IMR-90 (cell line): ENCODE measurements at regions not wholly inside any gene's neighbourhood (a gene's known extent, or its start where the extent isn't known, plus 50 kb on each side); places are given as distances from the start of the nearest gene placed in this dataset.

Experiments used
- ATAC-seq: fragments of 200-7000 bp; cut with Tn5 transposase; 2 replicates; pipeline ENCODE4 v1.9.1; 2020; ENCODE audit warnings: low read depth, mild to moderate bottlenecking, moderate library complexity
- BruUV-seq: library from RNA; stranded (reverse); fragments of 400-500 nt; replicated peaks from 2 replicates; lab custom pipeline; 2021; lab: Mats Ljungman, UMichigan
- CTCF ChIA-PET: fragments of 300-600 bp; formaldehyde crosslinking; extraction: SDS; loops from one replicate; lab custom pipeline; 2021; ENCODE audit warnings: antibody characterized with exemption; lab: Yijun Ruan, JAX
- POLR2A ChIA-PET: fragments of 300-600 bp; sonication (Branson Sonifier 250); formaldehyde crosslinking; loops from one replicate; lab custom pipeline; 2022; ENCODE audit warnings: antibody characterized with exemption; ENCODE audit not compliant: unreplicated experiment; lab: Charles Lee
- DNase-seq: peaks from one replicate; pipeline ENCODE4 v3.0.0; 2013
- H2AFZ ChIP-seq: replicated peaks from 2 replicates; pipeline ENCODE3; 2013; ENCODE audit warnings: low read length, mild to moderate bottlenecking; ENCODE audit not compliant: poor library complexity
- H2AK5ac ChIP-seq: 2 replicates; pipeline ENCODE4 v1.6.1; 2013; ENCODE audit warnings: low read depth, low read length, inconsistent platforms
- H2AK9ac ChIP-seq: replicated peaks from 2 replicates; pipeline ENCODE3; 2013; ENCODE audit warnings: mild to moderate bottlenecking, low read depth, low read length, moderate library complexity; ENCODE audit not compliant: poor library complexity
- H2BK120ac ChIP-seq: 2 replicates; pipeline ENCODE4 v1.6.1; 2013; ENCODE audit warnings: low read depth, low read length, inconsistent platforms
- H2BK15ac ChIP-seq: 3 replicates; pipeline ENCODE4 v1.6.1; 2013; ENCODE audit warnings: low read depth, low read length, inconsistent platforms
- H2BK20ac ChIP-seq: 2 replicates; pipeline ENCODE4 v1.6.1; 2013; ENCODE audit warnings: low read depth, mild to moderate bottlenecking, inconsistent platforms, low read length, moderate library complexity
- H2BK5ac ChIP-seq: 2 replicates; pipeline ENCODE4 v1.6.1; 2013; ENCODE audit warnings: mild to moderate bottlenecking, low read depth, low read length, inconsistent platforms; ENCODE audit not compliant: poor library complexity, severe bottlenecking
- H3K14ac ChIP-seq: replicated peaks from 2 replicates; pipeline ENCODE4 v1.6.1; 2013; ENCODE audit warnings: low read depth, low read length, inconsistent platforms
- H3K18ac ChIP-seq: 2 replicates; pipeline ENCODE4 v1.6.1; 2013; ENCODE audit warnings: low read depth, low read length, control low read depth
- H3K23ac ChIP-seq: 2 replicates; pipeline ENCODE4 v1.6.1; 2013; ENCODE audit warnings: low read depth, low read length, inconsistent platforms
- H3K27ac ChIP-seq: 2 replicates; pipeline ENCODE4 v1.5.1; 2013; ENCODE audit warnings: mild to moderate bottlenecking, control low read depth, low read length; ENCODE audit not compliant: insufficient read depth
- H3K27me3 ChIP-seq: 2 replicates; pipeline ENCODE4 v1.6.1; 2013; ENCODE audit warnings: low read length; ENCODE audit not compliant: control insufficient read depth, insufficient read depth
- H3K36me3 ChIP-seq: 2 replicates; pipeline ENCODE4 v1.6.1; 2013; ENCODE audit warnings: low read length, mixed read lengths; ENCODE audit not compliant: control insufficient read depth, insufficient read depth
- H3K4ac ChIP-seq: 2 replicates; pipeline ENCODE4 v1.6.1; 2013; ENCODE audit warnings: low read depth, low read length, inconsistent platforms
- H3K4me1 ChIP-seq: 2 replicates; pipeline ENCODE4 v1.6.1; 2013; ENCODE audit warnings: low read length, mixed read lengths; ENCODE audit not compliant: control insufficient read depth, insufficient read depth
- H3K4me2 ChIP-seq: 2 replicates; pipeline ENCODE4 v1.6.1; 2013; ENCODE audit warnings: low read depth, mild to moderate bottlenecking, control low read depth, low read length, moderate library complexity
- H3K4me3 ChIP-seq: 2 replicates; pipeline ENCODE4 v1.5.1; 2013; ENCODE audit warnings: low read depth, mild to moderate bottlenecking, control low read depth, low read length, moderate library complexity; ENCODE audit not compliant: insufficient read depth
- H3K56ac ChIP-seq: 2 replicates; pipeline ENCODE4 v1.6.1; 2013; ENCODE audit warnings: low read length, inconsistent platforms; ENCODE audit not compliant: insufficient read depth; ENCODE audit errors: extremely low read depth
- H3K79me1 ChIP-seq, 2 experiments: 2 replicates each; pipeline ENCODE4 v1.6.1; 2013; ENCODE audit warnings: low read length in 2 of 2, inconsistent platforms in 1 of 2, low read depth in 1 of 2
- H3K9ac ChIP-seq: 2 replicates; pipeline ENCODE4 v1.6.1; 2013; ENCODE audit warnings: low read depth, low read length, control low read depth
- H3K9me1 ChIP-seq: 2 replicates; pipeline ENCODE4 v1.6.1; 2013; ENCODE audit warnings: low read length, inconsistent platforms; ENCODE audit not compliant: insufficient read depth
- H3K9me3 ChIP-seq: 2 replicates; pipeline ENCODE4 v1.6.1; 2013; ENCODE audit warnings: low read length; ENCODE audit not compliant: control insufficient read depth, insufficient read depth
- H4K20me1 ChIP-seq: 2 replicates; pipeline ENCODE4 v1.6.1; 2013; ENCODE audit warnings: low read length, inconsistent platforms; ENCODE audit not compliant: insufficient read depth
- H4K5ac ChIP-seq: 2 replicates; pipeline ENCODE4 v1.6.1; 2013; ENCODE audit warnings: mild to moderate bottlenecking, low read depth, low read length, control low read depth
- H4K8ac ChIP-seq, 2 experiments: 2 replicates each; pipeline ENCODE4 v1.6.1; 2013; ENCODE audit warnings: low read depth in 2 of 2, low read length in 2 of 2, control low read depth in 1 of 2, inconsistent platforms in 1 of 2
- H4K91ac ChIP-seq: 2 replicates; pipeline ENCODE4 v1.6.1; 2013; ENCODE audit warnings: low read depth, low read length, inconsistent platforms; ENCODE audit not compliant: insufficient read depth
- BHLHE40 ChIP-seq: fragments of 150-350 bp; IDR thresholded peaks from 2 replicates; pipeline ENCODE4 v1.6.1; 2016; ENCODE audit warnings: mild to moderate bottlenecking, low read depth, low read length
- CHD1 ChIP-seq: IDR thresholded peaks from 2 replicates; pipeline ENCODE4 v1.6.1; 2012; ENCODE audit warnings: low read depth, low read length, improper control_type of control experiment
- FOS ChIP-seq: fragments of 150-350 bp; IDR thresholded peaks from 2 replicates; pipeline ENCODE4 v1.6.1; 2016; ENCODE audit warnings: low read depth, low read length
- MAZ ChIP-seq: IDR thresholded peaks from 2 replicates; pipeline ENCODE4 v1.6.1; 2012; ENCODE audit warnings: low read depth, mild to moderate bottlenecking, low read length, improper control_type of control experiment, moderate library complexity, borderline replicate concordance
- RAD21 ChIP-seq: IDR thresholded peaks from 2 replicates; pipeline ENCODE4 v1.6.1; 2012; ENCODE audit warnings: low read length, improper control_type of control experiment
- RCOR1 ChIP-seq: IDR thresholded peaks from 2 replicates; pipeline ENCODE4 v1.6.1; 2012; ENCODE audit warnings: mild to moderate bottlenecking, low read length, improper control_type of control experiment; ENCODE audit not compliant: insufficient replicate concordance
- RFX5 ChIP-seq: IDR thresholded peaks from 2 replicates; pipeline ENCODE4 v1.8.0; 2012; ENCODE audit warnings: low read depth, mild to moderate bottlenecking, low read length, moderate library complexity
- SMC3 ChIP-seq: fragments of 150-350 bp; IDR thresholded peaks from 2 replicates; pipeline ENCODE4 v1.6.1; 2016; ENCODE audit warnings: low read depth, mild to moderate bottlenecking, antibody characterized with exemption, low read length, moderate library complexity
- WGBS, 2 experiments: methylation state at CpG; one replicate each; pipeline versions ENCODE4 v1.1.5 to v1.1.7; 2013; ENCODE audit warnings: missing lambda C conversion rate in 2 of 2; ENCODE audit not compliant: insufficient read length in 1 of 2; ENCODE audit errors: extremely low coverage in 2 of 2; 5-methylcytosine and 5-hydroxymethylcytosine counted together
- dilution Hi-C: fragments of 300-500 bp; cut with HindIII; formaldehyde crosslinking; loops from one replicate; pipeline ENCODE4 v1.14.3; 2018; ENCODE audit warnings: low sequenced_read_pairs; ENCODE audit not compliant: unreplicated experiment
- in situ Hi-C: fragments of 300-500 bp; cut with MboI; formaldehyde crosslinking; loops from 3 replicates; pipeline ENCODE4 v1.14.3; 2019; ENCODE audit warnings: low sequenced_read_pairs, inconsistent platforms, mixed read lengths
- intact Hi-C: fragments of 100-400 bp; cut with micrococcal nuclease; formaldehyde crosslinking; loops from 2 replicates; pipeline ENCODE4 v1.10.0; 2022
- TF ChIP-seq, protein P1 (sequence below): fragments of 150-350 bp; IDR thresholded peaks from 2 replicates; pipeline ENCODE4 v1.6.1; 2016; ENCODE audit warnings: low read depth, mild to moderate bottlenecking, low read length, moderate library complexity, borderline replicate concordance

DNA sequence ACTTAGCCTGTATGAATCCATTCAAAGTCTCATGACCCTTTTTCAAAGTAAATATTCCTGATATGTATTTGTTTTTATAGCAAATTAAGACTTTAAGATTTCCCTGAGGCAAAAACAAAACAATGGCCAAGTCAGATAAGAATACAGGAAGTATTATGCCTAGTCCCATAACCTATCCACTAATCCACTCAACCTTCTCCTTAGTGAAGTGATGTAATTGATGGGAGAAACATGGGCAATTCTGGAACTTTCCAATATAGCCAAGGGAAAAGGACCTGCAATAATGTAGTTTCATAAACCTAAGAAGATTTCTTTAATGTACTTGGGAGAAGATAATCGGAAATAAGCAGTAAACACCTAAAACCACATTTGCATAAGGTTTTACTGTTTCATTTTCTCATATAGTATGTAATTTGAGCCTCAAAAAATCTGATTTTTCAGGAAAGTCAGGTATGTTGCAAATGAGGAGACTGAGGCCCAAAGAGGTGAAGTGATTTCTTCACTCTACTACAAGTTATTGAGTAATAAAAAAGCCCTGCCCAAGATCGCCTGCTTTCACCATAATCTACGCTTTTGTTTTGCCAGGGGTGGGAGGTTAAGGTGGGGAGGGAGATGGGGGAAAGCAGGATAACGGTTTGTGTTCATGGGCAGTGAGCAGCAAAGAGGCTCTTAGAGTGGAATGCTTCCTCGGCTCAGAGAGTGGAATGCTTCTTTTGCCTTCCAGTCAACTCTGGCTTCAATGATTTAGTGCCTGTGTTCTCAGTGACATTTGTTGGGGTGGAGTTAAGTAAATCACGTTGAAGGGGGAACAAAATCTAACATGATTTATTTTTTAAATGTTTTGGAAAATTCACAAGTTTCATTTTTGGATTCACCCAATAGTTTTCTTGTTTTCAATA is 95.0 kb upstream of the FNDC3B start:
- peak overlapping the region; percentile 60; the same call in 1 of the 2 replicates for H2AK5ac ChIP-seq
- intact Hi-C loops: no loop called here
- no peak overlapping the region for H2AK9ac ChIP-seq
- H3K27me3 ChIP-seq: no peaks in the 10 kb centered on the region
- H3K56ac ChIP-seq: no peak overlapping the region
- H3K9me1 ChIP-seq: peaks cover 2% of the 10 kb centered on the region; the same call in 1 of the 2 replicates
- H3K79me1 ChIP-seq: no peaks in the 10 kb centered on the region
- peak overlapping the region; percentile 76 for H3K14ac ChIP-seq
- no peak for DNase-seq
- BruUV-seq: no TSS peak
- in situ Hi-C loops: no loop called here
- peak overlapping the region; percentile 16; the same call in 1 of the 2 replicates for H3K4me2 ChIP-seq
- H4K5ac ChIP-seq: peak overlapping the region; percentile 4; the same call in 1 of the 2 replicates
- peak overlapping the region; percentile 26; the same call in 1 of the 2 replicates for H2BK120ac ChIP-seq
- 0 out of 2 replicates have a peak overlapping the region, but pooled peaks have one; percentile 10 for H2BK20ac ChIP-seq
- H3K27ac ChIP-seq: no peak overlapping the region
- WGBS, 2 experiments: no CpG with 5 or more reads among the region's 6 CpGs
- H4K8ac ChIP-seq: no peak overlapping the region; a peak in 1 of 4 replicates
- no peak overlapping the region for H3K9ac ChIP-seq
- POLR2A ChIA-PET: no interaction called here
- CTCF ChIA-PET: no interaction called here
- H3K4ac ChIP-seq: 0 out of 2 replicates have a peak overlapping the region, but pooled peaks have one; percentile 7
- peak; percentile 71 for ATAC-seq
- peak overlapping the region; percentile 54; the same call in 1 of the 3 replicates for H2BK15ac ChIP-seq
- no peak overlapping the region for H3K4me3 ChIP-seq
- H3K18ac ChIP-seq: peak overlapping the region; percentile 38; the same call in 1 of the 2 replicates
- H3K9me3 ChIP-seq: no peaks in the 10 kb centered on the region
- peak overlapping the region; percentile 70 for H2AFZ ChIP-seq
- H2BK5ac ChIP-seq: no peak overlapping the region
- H3K36me3 ChIP-seq: no peaks in the 10 kb centered on the region
- peak overlapping the region; percentile 40; the same call in 1 of the 2 replicates for H3K23ac ChIP-seq
- H3K4me1 ChIP-seq: peaks cover 3% of the 10 kb centered on the region
- H4K91ac ChIP-seq: peak overlapping the region; percentile 24; the same call in 1 of the 2 replicates
- dilution Hi-C loops: no loop called here
- TF ChIP-seq RAD21: no peak
- TF ChIP-seq MAZ: no peak
- TF ChIP-seq FOS: no peak
- TF ChIP-seq CHD1: no peak
- TF ChIP-seq, protein P1, sequence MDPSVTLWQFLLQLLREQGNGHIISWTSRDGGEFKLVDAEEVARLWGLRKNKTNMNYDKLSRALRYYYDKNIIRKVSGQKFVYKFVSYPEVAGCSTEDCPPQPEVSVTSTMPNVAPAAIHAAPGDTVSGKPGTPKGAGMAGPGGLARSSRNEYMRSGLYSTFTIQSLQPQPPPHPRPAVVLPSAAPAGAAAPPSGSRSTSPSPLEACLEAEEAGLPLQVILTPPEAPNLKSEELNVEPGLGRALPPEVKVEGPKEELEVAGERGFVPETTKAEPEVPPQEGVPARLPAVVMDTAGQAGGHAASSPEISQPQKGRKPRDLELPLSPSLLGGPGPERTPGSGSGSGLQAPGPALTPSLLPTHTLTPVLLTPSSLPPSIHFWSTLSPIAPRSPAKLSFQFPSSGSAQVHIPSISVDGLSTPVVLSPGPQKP: no peak
- TF ChIP-seq BHLHE40: no peak
- no peak for TF ChIP-seq RCOR1
- no peak for TF ChIP-seq SMC3
- TF ChIP-seq RFX5: no peak
- no peaks in the 10 kb centered on the region for H4K20me1 ChIP-seq
